ENCODE measurements at regions not wholly inside any gene's neighbourhood (a gene's known extent, or its start where the extent isn't known, plus 50 kb on each side); places are given as distances from the start of the nearest gene placed in this dataset.
"Not testable (repeated sequence)": the region's sequence is repeated elsewhere in the genome, so short reads cannot be mapped to it uniquely, and the experiment has no call there.

DNA sequence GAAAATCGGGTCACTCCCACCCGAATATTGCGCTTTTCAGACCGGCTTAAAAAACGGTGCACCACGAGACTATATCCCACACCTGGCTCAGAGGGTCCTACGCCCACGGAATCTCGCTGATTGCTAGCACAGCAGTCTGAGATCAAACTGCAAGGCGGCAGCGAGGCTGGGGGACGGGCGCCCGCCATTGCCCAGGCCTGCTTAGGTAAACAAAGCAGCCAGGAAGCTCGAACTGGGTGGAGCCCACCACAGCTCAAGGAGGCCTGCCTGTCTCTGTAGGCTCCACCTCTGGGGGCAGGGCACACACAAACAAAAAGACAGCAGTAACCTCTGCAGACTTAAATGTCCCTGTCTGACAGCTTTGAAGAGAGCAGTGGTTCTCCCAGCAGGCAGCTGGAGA is 611.9 kb upstream of the INTU start:
- not testable (repeated sequence) for H3K4me1 ChIP-seq (ENCODE audit: control insufficient read depth in 4 of 4, insufficient read depth in 4 of 4, low read length in 3 of 4); H3K36me3 ChIP-seq (ENCODE audit: control insufficient read depth in 4 of 4, insufficient read depth in 3 of 4, low read depth in 1 of 4, low read length in 3 of 4); H3K27ac ChIP-seq (ENCODE audit: low read depth in 1 of 2, low read length in 2 of 2); H3K4me3 ChIP-seq (ENCODE audit: low read depth in 1 of 3, low read length in 3 of 3); H3K9me3 ChIP-seq (ENCODE audit: control insufficient read depth in 4 of 4, low read length in 3 of 4); DNase-seq (ENCODE audit: low spot score); H3K9ac ChIP-seq (ENCODE audit: low read depth in 1 of 2, low read length in 2 of 2); H3K27me3 ChIP-seq (ENCODE audit: control insufficient read depth in 4 of 4, insufficient read depth in 4 of 4, low read length in 3 of 4)
- WGBS: 80% methylated on average over 12 of the region's 15 CpGs

DNA sequence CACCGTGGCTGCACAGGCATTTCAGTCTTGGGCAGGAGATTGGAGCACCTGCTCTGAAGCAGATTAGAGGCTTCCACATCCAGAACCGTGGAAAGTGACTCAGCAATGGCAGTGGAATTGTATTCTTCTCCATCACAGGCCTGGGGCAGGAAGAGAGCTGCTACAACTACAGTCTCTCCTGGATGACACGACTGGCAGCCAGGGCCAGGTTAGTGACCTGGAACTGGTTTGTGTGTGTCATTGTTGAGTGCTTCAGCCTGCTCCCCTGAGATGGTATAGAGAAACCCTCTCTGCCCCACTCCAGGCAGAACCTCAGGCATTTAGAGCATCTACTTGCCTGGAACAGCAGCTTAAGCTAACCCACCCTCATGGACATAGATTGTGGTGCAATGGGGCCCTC is 596.5 kb upstream of the INTU start:
- DNase-seq (ENCODE audit: low spot score): no peak
- H3K27ac ChIP-seq (ENCODE audit: low read depth in 1 of 2, low read length in 2 of 2): no peak overlapping the region
- H3K9ac ChIP-seq (ENCODE audit: low read depth in 1 of 2, low read length in 2 of 2): no peak overlapping the region
- 59% methylated on average over 3 of the region's 3 CpGs for WGBS
- H3K4me1 ChIP-seq (ENCODE audit: control insufficient read depth in 4 of 4, insufficient read depth in 4 of 4, low read length in 3 of 4): no peaks in the 10 kb centered on the region
- H3K36me3 ChIP-seq (ENCODE audit: control insufficient read depth in 4 of 4, insufficient read depth in 3 of 4, low read depth in 1 of 4, low read length in 3 of 4): no peaks in the 10 kb centered on the region
- H3K4me3 ChIP-seq (ENCODE audit: low read depth in 1 of 3, low read length in 3 of 3): no peak overlapping the region
- H3K9me3 ChIP-seq (ENCODE audit: control insufficient read depth in 4 of 4, low read length in 3 of 4): no peaks in the 10 kb centered on the region
- no peaks in the 10 kb centered on the region for H3K27me3 ChIP-seq (ENCODE audit: control insufficient read depth in 4 of 4, insufficient read depth in 4 of 4, low read length in 3 of 4)
- TF ChIP-seq, protein P1, sequence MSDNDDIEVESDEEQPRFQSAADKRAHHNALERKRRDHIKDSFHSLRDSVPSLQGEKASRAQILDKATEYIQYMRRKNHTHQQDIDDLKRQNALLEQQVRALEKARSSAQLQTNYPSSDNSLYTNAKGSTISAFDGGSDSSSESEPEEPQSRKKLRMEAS (IDR thresholded peaks at IDR 0.05): no peak
- TF ChIP-seq, protein P2, sequence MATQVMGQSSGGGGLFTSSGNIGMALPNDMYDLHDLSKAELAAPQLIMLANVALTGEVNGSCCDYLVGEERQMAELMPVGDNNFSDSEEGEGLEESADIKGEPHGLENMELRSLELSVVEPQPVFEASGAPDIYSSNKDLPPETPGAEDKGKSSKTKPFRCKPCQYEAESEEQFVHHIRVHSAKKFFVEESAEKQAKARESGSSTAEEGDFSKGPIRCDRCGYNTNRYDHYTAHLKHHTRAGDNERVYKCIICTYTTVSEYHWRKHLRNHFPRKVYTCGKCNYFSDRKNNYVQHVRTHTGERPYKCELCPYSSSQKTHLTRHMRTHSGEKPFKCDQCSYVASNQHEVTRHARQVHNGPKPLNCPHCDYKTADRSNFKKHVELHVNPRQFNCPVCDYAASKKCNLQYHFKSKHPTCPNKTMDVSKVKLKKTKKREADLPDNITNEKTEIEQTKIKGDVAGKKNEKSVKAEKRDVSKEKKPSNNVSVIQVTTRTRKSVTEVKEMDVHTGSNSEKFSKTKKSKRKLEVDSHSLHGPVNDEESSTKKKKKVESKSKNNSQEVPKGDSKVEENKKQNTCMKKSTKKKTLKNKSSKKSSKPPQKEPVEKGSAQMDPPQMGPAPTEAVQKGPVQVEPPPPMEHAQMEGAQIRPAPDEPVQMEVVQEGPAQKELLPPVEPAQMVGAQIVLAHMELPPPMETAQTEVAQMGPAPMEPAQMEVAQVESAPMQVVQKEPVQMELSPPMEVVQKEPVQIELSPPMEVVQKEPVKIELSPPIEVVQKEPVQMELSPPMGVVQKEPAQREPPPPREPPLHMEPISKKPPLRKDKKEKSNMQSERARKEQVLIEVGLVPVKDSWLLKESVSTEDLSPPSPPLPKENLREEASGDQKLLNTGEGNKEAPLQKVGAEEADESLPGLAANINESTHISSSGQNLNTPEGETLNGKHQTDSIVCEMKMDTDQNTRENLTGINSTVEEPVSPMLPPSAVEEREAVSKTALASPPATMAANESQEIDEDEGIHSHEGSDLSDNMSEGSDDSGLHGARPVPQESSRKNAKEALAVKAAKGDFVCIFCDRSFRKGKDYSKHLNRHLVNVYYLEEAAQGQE (IDR thresholded peaks at IDR 0.05): no peak
- TF ChIP-seq ATF3 (IDR thresholded peaks at IDR 0.05) (no peak), ZBTB33 (IDR thresholded peaks at IDR 0.05) (no peak), RXRA (IDR thresholded peaks at IDR 0.05) (no peak), SP1 (IDR thresholded peaks at IDR 0.05) (no peak), HNF4G (IDR thresholded peaks at IDR 0.05) (no peak), JUND (IDR thresholded peaks at IDR 0.05) (no peak), RAD21 (IDR thresholded peaks at IDR 0.05) (no peak), TAF1 (conservative IDR thresholded peaks at IDR 0.05) (no peak), YY1 (IDR thresholded peaks at IDR 0.05) (no peak), FOXA2 (IDR thresholded peaks at IDR 0.05) (no peak), HNF4A (conservative IDR thresholded peaks at IDR 0.05) (no peak), FOXA1 (IDR thresholded peaks at IDR 0.05) (no peak), NR2F2 (IDR thresholded peaks at IDR 0.05) (no peak), GABPA (IDR thresholded peaks at IDR 0.05 in 1 of 2, conservative IDR thresholded peaks at IDR 0.05 in 1 of 2) (no peak), EGR1 (IDR thresholded peaks at IDR 0.05; ENCODE audit: low read depth in 2 of 2) (no peak)
- TF ChIP-seq, protein P3, sequence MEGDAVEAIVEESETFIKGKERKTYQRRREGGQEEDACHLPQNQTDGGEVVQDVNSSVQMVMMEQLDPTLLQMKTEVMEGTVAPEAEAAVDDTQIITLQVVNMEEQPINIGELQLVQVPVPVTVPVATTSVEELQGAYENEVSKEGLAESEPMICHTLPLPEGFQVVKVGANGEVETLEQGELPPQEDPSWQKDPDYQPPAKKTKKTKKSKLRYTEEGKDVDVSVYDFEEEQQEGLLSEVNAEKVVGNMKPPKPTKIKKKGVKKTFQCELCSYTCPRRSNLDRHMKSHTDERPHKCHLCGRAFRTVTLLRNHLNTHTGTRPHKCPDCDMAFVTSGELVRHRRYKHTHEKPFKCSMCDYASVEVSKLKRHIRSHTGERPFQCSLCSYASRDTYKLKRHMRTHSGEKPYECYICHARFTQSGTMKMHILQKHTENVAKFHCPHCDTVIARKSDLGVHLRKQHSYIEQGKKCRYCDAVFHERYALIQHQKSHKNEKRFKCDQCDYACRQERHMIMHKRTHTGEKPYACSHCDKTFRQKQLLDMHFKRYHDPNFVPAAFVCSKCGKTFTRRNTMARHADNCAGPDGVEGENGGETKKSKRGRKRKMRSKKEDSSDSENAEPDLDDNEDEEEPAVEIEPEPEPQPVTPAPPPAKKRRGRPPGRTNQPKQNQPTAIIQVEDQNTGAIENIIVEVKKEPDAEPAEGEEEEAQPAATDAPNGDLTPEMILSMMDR (IDR thresholded peaks at IDR 0.05; ENCODE audit: low read depth, low read length, missing input control): no peak
